GM13977 (cell line): ENCODE measurements at regions not wholly inside any gene's neighbourhood (a gene's known extent, or its start where the extent isn't known, plus 50 kb on each side); places are given as distances from the start of the nearest gene placed in this dataset.

Source experiments
- DNase-seq: peaks from one replicate; pipeline ENCODE4 v3.0.0; 2012; ENCODE audit warnings: low spot score
- CTCF ChIP-seq: IDR thresholded peaks from 2 replicates; pipeline ENCODE4 v1.5.1; 2012; ENCODE audit warnings: mild to moderate bottlenecking, control low read depth; ENCODE audit not compliant: insufficient read depth; ENCODE audit errors: extremely low read depth, missing control alignments
- in situ Hi-C: fragments of 300-500 bp; cut with MboI; formaldehyde crosslinking; loops from one replicate; pipeline ENCODE4 v1.12.0; 2022; ENCODE audit warnings: low sequenced_read_pairs, low pct_unique_long_range_greater_than_20kb, mixed read lengths, inconsistent platforms; ENCODE audit not compliant: unreplicated experiment

GRCh38 chr4:161002386-161002785 is 1161.4 kb downstream of the FSTL5 start:
- DNase-seq, result no peak
- in situ Hi-C loops, result no loop called here
- no peak for TF ChIP-seq CTCF

- in situ Hi-C loops, result no loop called here
- no peak for DNase-seq
- TF ChIP-seq CTCF, result no peak
These were observed 1160.3 kb downstream of the FSTL5 start for GRCh38 chr4:161003418-161004057.

- no peak for DNase-seq
- in situ Hi-C loops, result no loop called here
- TF ChIP-seq CTCF, result no peak
These were observed 1158.1 kb downstream of the FSTL5 start for GRCh38 chr4:161005746-161006145.

- in situ Hi-C loops, result no loop called here
- no peak for DNase-seq
- TF ChIP-seq CTCF, result no peak
These were observed 1155.3 kb downstream of the FSTL5 start for GRCh38 chr4:161008527-161008926.

GRCh38 chr4:161010227-161010626 is 1153.6 kb downstream of the FSTL5 start:
- TF ChIP-seq CTCF, result no peak
- no peak for DNase-seq
- in situ Hi-C loops, result no loop called here
